ENCODE measurements at regions not wholly inside any gene's neighbourhood (a gene's known extent, or its start where the extent isn't known, plus 50 kb on each side); places are given as distances from the start of the nearest gene placed in this dataset.

GRCh38 chr11:113540416-113541330 is 65.5 kb upstream of the DRD2 start (continued):
- TF ChIP-seq ELK1 (IDR thresholded peaks at IDR 0.05; ENCODE audit: borderline replicate concordance, low read depth, low read length): no peak
- no peak for TF ChIP-seq POLR2A (IDR thresholded peaks at IDR 0.05; ENCODE audit: low read depth, low read length)

Data from IMR-90 (cell line).